Lung (tissue), 11 donors: ENCODE measurements at regions not wholly inside any gene's neighbourhood (a gene's known extent, or its start where the extent isn't known, plus 50 kb on each side); places are given as distances from the start of the nearest gene placed in this dataset.

ENCODE experiments used
- ATAC-seq: fragments of 200-7000 bp; cut with Tn5 transposase; one replicate; pipeline ENCODE4 v1.9.1; 2020; ENCODE audit warnings: moderate number of reproducible peaks; ENCODE audit not compliant: insufficient read depth, low FRiP score
- DNase-seq, 3 donors: peaks; one replicate each; pipeline ENCODE4 v3.0.0-alpha.2; 2013 to 2017
- H3K27ac ChIP-seq, 2 donors: one replicate each; pipeline ENCODE4 v1.5.1; 2013; ENCODE audit warnings: mild to moderate bottlenecking in 2 of 2, moderate library complexity in 2 of 2, control low read depth in 1 of 2, inconsistent platforms in 1 of 2, low read depth in 1 of 2, low read length in 1 of 2
- H3K27me3 ChIP-seq, 3 donors: one replicate each; pipeline ENCODE4 v1.5.1; 2013; ENCODE audit warnings: low read length in 2 of 3; ENCODE audit not compliant: control insufficient read depth in 3 of 3, insufficient read depth in 3 of 3
- H3K36me3 ChIP-seq, 4 donors: one replicate each; pipeline ENCODE4 v1.5.1; 2013; ENCODE audit warnings: low read length in 4 of 4, mild to moderate bottlenecking in 1 of 4, moderate library complexity in 1 of 4; ENCODE audit not compliant: control insufficient read depth in 4 of 4, insufficient read depth in 4 of 4
- H3K4me1 ChIP-seq, 5 donors: one replicate each; pipeline ENCODE4 v1.5.1; 2013; ENCODE audit warnings: low read length in 5 of 5, mild to moderate bottlenecking in 2 of 5, moderate library complexity in 1 of 5; ENCODE audit not compliant: control insufficient read depth in 5 of 5, insufficient read depth in 5 of 5
- H3K4me3 ChIP-seq: one replicate; pipeline ENCODE4 v1.5.1; 2013; ENCODE audit warnings: mild to moderate bottlenecking, control low read depth, moderate library complexity
- H3K9ac ChIP-seq, 2 donors: one replicate each; pipeline ENCODE4 v1.5.1; 2013; ENCODE audit warnings: low read length in 2 of 2, control low read depth in 1 of 2; ENCODE audit not compliant: insufficient read depth in 1 of 2
- H3K9me3 ChIP-seq, 4 donors: one replicate each; pipeline ENCODE4 v1.5.1; 2013; ENCODE audit warnings: low read length in 3 of 4, mild to moderate bottlenecking in 1 of 4, moderate library complexity in 1 of 4; ENCODE audit not compliant: control insufficient read depth in 4 of 4, insufficient read depth in 3 of 4
- CTCF ChIP-seq: IDR thresholded peaks from 2 replicates; pipeline ENCODE4 v1.5.1; 2012; ENCODE audit warnings: mild to moderate bottlenecking; ENCODE audit errors: control extremely low read depth, extremely low read depth
- WGBS, 2 donors: extraction: QIAGEN DNeasy Blood & Tissue Kit; methylation state at CpG; one replicate each; pipeline ENCODE4 v1.1.7; 2013; 5-methylcytosine and 5-hydroxymethylcytosine counted together
- donor health status: control.
- donor health status: control.
- donor health status: Bipolar disorder and iron deficiency.
- donor health status: healthy.
- donor health status: DM: yes; HTN: yes; CAD: no.

GRCh38 chr13:108575430-108575829 is 54.0 kb upstream of the MYO16 start:
- no peak for DNase-seq
- WGBS, 2 donors: 94 to 96% methylated on average over 7 of the region's 7 CpGs
- TF ChIP-seq CTCF: no peak
- Histone ChIP-seq H3K4me1 (no peaks in the 10 kb centered on the region), H3K9ac (no peak overlapping the region), H3K27me3 (no peaks in the 10 kb centered on the region), H3K27ac (no peak overlapping the region), H3K4me3 (no peak overlapping the region), H3K9me3 (no peaks in the 10 kb centered on the region), H3K36me3 (no peaks in the 10 kb centered on the region)
- no peak for ATAC-seq
